HG03095 (cell line): ENCODE measurements at regions not wholly inside any gene's neighbourhood (a gene's known extent, or its start where the extent isn't known, plus 50 kb on each side); places are given as distances from the start of the nearest gene placed in this dataset.

ENCODE experiments used
- ATAC-seq: cut with Tn5 transposase; IDR thresholded peaks from one replicate; pipeline ENCODE4 v1.9.1; 2021; ENCODE audit warnings: moderate library complexity; ENCODE audit not compliant: unreplicated experiment

DNA sequence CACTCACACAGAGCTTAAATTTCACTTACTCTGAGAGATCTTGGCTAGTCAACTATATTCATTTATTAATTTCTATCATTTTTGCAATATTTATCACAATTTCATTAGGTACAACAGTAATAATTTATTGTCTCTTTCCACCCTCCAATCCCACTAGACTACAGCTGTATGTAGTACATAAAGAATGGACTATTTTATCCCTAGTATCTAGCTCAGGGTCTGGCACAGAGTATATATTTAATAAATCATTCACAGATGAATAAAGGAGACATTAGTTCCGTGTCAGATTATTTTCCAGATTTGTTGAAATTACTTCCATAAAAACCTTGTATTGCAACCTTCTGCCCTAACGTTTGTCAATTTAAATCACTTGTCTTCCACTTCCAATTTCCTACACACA, 1781.1 kb upstream of the SEL1L start:
- no peak for ATAC-seq

DNA sequence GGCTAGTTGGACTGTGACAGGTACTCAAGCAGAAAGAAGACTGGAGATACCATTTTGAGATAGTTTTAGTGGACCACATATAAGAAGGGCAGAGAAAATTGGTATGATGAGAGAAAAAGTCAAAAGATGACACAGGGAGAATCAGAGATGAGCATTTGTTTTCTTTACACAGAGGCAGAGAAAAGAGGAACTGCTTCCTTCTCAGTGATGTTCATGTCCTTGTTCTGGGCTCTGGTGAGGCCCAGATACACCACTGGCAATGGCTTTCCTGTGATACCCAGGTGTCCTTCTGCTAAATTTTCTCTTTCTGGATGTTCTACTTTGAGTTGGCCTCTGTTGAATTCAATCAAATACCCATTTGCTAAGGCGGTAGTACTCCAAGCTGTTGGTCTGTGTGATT, 1782.7 kb upstream of the SEL1L start:
- ATAC-seq = no peak

DNA sequence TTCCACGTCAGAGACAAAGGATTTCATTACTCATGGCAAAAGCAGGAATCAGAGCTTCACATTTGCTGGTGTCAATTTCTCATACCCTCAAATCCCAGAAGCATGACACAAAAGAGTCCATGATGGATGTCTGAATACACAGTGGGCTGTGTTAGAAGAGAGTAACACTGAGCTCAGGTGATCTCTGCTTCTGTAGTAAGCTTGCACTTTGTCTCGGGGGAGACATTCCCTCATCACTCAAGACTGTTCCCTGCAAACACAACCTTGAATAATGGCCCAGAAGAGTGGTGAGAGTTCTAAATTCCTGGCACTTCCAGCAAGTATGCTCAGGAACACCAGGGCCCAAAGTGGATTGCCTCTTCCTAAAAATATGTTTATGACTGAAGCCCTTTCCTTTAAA, 1787.2 kb upstream of the SEL1L start:
- ATAC-seq = no peak

DNA sequence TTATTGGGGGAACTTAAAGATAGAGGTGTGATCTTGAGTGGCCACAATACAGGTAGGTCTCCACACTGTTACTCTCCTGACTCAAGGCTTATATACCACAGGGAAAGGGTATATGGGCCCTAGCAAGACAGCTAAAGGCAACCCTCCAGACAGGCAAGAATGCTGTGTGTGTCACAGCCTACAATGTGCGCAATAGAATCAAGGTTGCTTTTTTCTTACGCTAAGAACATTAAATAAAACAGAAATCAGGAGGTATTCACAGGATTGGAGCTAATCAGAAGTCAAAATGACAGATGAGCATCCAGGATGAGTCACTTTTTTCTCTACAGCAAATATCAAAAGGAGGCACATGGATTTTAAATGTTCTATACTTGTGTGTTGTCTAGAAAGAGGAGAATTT, 1797.9 kb upstream of the SEL1L start:
- ATAC-seq = no peak

DNA sequence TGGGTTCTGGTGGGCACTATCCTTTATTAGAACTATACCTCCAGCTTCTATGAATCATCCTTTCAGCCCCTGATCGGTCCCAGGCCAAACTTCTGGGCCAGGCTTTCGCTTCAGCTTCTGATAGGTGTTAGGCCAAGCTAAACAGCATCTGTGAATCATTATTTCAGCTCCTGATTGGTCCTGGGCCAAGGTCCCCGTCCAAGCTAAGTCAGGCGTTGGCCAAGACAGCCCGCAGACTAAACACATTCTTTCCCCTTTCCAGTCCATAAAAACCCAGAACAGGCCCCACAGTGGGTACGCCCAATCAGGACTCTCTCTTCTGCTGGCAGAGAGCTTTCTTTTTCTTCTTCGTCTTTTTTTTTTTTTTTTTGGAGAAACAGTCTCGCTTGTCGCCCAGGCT, 1808.9 kb upstream of the SEL1L start:
- ATAC-seq = no peak

DNA sequence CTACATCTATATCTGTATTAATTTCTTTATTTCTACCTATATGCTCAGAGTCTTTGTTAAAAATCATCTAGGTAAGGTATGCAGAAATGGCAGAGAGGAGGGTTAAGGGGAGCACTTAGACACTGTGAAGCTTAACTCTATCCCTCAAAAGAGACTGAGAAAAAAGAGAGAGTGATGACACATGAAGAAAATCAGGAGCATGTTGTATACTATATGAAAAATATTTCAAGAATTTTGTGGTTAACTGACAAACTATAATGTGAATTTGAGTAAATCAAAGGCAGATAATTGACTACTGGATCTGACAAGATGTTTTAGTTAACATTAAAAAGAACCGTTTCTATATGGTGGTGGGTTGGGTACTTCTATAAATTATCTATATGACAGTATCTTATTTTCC, 1814.2 kb upstream of the SEL1L start:
- no peak for ATAC-seq

DNA sequence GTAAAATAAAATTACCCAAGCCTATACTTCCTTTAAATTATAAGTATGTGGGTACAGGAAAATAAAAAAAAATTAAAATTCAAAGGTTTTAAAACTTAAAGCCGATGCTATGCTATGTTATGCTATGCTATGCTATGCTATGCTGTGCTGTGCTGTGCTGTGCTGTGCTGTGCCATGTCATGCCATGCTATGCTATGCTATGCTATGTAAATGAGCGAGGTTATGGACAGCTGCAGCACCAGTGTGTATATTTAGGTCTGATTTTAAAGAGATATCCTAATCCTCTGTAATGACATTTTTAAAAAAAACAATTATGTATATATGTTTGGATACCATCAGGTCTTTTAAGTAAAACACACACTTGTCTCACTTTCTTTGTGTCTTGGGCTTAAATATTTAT, 1822.0 kb upstream of the SEL1L start:
- ATAC-seq = no peak

DNA sequence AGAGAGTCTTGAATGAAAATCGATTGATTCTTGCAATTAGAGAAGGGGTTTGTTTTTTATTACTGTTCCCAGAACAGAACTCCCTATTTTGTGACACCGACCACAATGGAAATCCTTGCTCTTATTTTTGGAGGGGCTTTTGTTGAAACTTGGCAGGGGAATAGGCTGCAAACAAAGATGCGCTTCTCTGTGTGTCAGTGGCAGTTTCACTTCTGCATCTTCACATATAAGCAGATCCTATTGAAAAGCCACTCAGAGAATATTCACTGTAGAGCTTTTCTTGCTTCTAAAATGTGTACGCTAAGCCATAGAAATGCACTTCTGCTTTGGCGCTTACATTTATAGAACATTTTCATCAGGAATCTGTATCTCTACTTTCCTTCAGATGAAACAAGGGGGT, 1822.4 kb upstream of the SEL1L start:
- ATAC-seq = no peak

DNA sequence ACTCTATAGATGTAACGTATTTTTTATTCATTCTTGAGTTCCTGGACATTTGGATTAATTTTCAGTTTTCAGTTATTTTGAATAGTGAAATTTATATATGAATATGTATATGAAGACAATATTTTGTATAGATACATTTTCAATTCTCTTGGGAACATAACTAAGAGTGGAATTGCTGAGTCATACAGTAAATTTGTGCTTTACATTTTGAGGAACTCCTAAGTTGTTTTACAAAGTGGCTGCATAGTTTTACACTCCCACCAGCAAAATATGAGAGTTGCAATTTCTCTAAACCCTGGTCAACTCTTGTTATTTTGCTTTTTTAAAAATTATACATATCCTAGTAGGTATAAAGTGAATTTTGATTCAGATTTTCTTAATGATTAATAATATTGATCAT, 1838.6 kb upstream of the SEL1L start:
- ATAC-seq = no peak

DNA sequence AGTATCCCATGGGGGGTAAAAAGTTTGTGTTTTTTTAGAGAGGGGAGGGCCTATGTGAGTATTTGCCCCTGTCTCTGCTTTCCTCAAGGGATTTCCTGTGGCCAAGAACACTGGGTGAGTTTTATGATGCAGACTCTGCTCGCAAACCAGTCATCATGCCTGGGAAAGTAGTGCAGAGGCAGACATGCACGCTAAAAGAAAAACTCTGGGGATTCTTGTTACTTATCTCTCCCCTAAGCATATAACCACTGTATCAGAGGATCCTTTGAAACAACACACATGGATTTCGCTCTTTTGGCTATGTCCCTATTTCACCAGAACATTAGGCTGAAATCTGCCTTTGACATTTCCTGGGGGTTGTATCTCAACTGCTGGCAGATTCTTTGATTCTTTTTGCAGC, 1845.8 kb upstream of the SEL1L start:
- ATAC-seq = no peak

DNA sequence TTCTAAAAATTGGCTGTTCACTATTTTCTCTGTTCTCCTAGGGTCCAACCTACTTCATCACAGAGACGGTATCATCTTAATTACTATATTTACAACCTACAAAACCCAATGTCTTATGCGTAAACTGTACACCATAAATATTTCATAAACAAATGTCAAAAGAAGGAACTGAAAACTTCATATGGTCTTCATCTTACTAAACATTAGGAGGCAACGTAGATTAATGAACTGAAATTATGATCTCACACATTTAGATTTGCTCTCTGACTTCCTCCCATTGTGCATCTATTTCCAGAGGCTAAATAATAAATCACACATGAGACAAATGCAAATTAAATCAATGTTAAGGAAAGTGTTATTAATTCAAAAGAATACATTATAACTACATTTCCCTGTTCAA, 1850.6 kb upstream of the SEL1L start:
- ATAC-seq = no peak

DNA sequence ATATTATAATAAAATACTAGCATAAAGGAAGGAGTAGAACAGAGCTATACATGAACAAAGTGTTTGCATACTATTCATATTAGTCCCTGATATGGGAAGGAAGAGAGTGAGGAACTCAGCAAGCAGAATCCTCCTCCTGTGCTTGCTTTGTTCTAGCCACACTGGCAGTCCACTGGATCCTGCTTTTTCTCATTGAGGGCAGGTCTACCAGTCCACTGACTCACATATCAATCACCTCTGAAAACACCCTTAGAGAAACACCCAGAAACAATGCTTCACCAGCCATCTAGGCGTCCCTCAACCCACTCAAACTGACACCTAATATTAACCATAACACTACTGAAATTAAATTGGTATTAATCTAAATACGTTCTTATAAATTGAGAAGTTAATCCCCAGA, 1861.7 kb upstream of the SEL1L start:
- ATAC-seq = no peak

DNA sequence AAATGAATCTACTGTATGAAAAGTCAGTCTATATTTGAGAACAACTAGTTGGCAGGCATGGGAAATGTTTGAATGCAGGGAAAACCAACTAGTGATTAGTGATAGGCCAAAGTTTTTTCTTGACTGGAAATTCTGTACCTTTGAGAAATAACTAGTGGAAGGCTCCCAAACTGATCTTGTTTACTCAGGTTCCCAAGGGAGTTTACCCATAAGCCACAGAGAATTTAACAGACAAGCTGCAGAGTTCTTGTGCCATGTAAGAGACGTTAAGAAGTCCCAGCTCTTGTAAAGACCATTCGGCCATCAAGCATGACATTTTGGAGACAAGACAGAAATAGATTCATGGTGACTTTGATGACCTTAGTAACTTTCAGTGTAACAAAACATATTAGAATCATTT, 1882.8 kb upstream of the SEL1L start:
- ATAC-seq = no peak

DNA sequence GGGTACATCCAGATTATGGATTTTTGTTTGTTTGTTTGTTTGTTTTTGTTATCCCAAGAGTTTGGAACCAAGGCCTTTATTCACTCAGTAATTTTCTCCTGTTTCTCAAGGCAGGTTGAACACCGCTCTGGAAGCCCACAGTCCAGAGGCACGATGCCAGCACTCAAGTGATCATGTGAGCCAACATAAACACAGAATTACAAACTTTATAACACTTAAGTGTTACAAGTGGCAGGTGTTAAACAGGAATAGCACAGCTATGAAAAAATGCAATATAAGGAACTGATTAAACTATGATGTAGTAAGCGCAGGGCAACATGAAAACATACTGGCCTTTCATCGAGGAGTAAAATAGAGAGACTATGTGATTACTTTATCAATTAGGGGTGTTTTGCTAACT, 1885.8 kb upstream of the SEL1L start:
- no peak for ATAC-seq

DNA sequence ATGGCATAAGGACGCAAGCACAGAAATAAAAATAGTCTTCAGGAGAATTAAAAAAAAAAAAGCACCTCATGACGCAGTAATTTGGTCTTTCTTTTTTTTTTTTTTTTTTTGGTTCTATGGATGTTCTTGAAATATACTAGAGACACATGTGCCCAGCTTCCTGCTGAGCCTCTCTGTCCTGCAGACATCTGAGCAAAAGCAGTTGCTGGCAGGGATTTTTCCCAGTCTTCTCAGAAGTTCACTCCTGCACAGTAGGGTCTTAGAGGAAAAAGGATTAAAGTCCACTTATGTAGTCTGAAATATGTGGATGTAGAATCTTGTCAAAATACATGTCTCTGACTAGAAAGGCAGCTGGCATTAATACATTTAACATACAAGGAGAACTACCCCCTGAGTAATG, 1888.1 kb upstream of the SEL1L start:
- no peak for ATAC-seq

DNA sequence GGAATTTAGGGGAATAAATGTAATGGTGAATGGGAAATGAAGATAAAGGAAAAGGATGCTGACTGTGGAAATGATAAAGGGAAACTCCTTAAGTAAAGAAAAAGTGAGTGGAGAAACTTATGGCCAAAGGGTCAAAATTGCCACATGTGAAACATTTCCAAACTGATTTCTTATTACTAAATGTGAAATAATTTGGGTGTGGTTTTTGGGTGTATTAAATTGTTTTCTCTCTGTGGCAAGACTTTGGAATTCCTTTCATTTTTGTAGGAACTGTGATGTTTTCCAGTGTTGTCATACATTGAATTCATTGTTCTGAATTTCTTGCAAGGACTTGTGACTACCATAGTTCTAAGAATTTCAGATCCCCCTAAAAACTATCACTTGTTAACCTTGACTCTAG, 1891.5 kb upstream of the SEL1L start:
- ATAC-seq = no peak

DNA sequence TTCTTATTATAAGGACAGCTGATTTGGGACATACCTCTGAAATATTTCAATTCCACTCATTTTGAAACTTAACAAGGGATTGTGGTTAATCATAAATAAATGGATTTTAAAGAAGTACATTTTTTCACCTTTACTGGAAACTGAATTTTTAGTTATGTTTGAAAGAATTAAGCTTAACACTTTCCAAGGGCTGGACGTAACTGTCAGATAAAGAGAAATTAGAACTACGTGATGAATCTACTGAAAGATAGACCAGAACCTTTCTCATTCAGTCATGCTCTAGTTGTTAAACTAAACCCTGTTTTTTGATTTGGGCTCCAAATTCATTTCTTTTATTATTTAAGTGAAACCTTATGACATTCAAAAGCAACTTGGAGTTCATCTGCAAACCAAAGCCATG, 1892.1 kb upstream of the SEL1L start:
- no peak for ATAC-seq

DNA sequence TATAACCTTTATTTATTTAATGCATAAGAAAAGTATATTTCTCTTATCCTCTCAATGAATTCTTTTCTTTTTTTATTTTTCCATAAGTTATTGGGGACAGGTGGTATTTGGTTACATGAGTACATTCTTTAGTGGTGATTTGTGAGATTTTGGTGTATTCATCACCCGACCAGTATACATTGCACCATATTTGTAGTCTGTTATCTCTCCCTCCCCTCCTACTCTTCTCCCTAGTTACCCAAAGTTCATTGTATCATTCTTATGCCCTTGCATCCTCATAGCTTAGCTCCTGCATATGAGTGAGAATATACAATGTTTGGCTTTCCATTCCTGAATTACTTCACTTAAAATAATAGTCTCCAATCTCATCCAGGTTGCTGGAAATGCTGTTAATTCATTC, 1900.0 kb upstream of the SEL1L start:
- ATAC-seq = no peak

DNA sequence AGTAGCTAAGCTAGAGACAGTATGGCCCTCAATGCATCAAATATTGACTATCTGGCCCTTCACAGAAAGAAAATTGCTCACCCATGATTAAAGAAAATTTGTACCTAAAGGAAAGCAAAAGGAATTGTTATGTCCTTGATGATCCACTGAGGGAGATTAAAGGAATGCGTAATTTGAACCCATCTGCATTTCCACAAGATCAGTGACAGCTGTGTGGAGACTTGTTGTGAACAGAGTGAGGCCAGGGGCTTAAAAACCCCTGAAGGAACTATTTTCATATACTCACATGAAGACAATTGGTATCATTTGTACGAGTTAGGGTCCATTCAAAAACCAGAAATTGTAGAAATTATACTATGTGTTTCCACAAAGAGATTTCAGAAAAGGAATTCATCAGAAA, 1908.1 kb upstream of the SEL1L start:
- ATAC-seq = no peak

DNA sequence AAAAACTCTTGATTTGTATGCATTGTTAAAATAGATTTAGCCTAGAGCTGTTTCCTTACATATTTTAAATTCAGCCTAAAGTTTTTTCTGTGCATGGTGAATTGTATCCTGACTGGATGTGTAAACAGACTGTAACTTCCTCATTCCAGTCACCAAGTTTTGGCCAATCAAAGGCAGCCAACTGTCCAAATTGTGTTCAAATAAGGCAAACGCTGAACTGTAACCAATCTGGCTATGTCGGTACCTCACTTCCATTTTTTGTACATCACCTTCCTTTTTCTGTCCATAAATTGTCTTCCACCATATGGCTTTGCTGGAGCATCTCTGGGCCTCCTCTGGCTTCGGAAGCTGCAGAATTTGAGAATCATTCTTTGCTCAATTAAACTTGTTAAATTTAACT, 1921.9 kb upstream of the SEL1L start:
- no peak for ATAC-seq

DNA sequence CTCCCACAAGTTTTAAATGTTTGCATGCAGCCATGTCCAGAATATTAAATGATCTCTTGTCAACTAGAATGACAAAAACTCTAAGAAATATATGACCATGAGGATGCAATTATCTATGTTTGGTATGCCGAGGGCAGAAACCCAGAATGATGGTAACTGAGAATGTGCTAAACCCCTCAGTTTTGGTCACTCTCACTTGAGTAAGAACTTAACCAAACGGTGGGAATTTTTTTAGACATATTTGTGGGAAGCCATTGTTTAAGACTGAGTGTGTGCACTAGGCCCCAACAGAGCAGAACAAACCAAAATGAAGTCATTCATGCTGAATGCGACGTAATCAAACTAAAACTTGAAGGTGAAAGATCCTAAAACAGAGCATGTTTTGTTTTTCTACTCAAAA, 1927.9 kb upstream of the SEL1L start:
- ATAC-seq = no peak

DNA sequence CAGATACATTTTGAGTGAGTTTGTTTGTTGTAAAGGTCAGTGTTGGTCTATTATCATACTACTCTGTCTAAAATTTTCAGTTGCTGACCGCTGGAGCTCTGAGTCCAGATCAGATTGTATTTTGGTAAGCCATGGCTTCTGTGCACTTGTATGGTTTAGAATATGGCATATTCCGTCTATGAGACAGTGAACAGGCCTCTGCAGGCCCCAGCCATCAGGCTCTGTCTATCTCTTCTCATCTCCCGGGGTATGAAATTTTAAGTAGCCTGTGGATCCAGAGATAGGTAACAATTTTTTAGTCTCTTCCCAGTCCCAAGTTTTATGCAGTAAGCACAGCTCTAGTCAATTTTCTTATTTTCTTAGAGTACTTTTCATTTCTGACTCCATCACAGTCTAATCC, 1929.1 kb upstream of the SEL1L start:
- ATAC-seq = no peak

DNA sequence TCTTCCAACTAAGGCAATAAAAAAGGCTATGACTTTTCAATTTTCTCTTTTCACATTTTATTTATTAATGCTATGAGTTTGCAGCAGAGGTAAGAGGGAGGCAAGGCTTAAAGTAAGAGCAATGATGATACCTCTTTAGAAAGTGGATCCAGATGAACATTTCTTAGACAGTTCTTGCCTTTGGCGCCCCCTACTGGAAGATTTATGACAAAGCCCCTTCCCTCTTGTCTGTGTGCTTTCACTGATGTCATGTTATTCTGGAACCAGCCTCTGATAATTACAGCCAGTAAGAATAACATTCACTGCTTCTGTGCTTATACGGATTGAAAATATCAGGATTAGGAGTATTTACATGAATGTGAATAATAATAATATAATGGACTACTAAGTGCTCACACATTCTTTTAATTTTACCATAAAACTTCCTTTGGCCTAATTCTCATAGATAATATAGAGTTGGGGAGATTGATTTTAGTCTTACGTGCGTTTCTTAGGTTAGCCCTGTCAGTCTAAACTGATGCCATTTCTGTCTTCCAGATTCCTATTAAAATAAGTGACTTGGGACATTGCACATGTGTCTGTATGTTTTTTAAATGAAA, 1929.9 kb upstream of the SEL1L start:
- ATAC-seq = no peak

DNA sequence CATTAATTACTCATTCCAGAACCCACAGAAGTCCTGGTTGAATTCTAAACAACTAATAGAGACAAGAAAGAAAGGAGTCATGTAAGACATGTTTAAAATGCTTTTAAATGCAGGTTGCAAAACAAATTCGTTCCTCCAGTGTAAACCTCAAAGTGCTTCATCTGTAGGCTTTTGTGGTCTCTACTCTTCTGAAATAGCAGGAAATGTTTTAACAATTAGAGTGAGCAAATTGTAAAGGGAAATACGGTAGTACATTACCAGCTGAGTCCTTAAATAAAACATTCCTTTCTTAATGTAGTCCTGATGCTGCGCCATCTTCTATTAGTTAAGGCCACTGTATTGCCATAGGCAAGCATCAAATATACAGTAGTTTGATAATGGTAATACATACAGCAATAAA, 1934.2 kb upstream of the SEL1L start:
- ATAC-seq = no peak
